Lung microvascular endothelial cell (primary cell): ENCODE measurements at regions not wholly inside any gene's neighbourhood (a gene's known extent, or its start where the extent isn't known, plus 50 kb on each side); places are given as distances from the start of the nearest gene placed in this dataset.
A peak's percentile ranks its signal among the peaks of the same experiment; 100 is the strongest.
"Not testable (repeated sequence)": the region's sequence is repeated elsewhere in the genome, so short reads cannot be mapped to it uniquely, and the experiment has no call there.

ENCODE experiments used
- DNase-seq, 2 donors: peaks; one replicate each; pipeline versions ENCODE4 v3.0.0 to v3.0.0-alpha.2; 2010; ENCODE audit warnings: low read depth in 2 of 2

- not testable (repeated sequence) for DNase-seq
Measured at GRCh38 chr6:180091-180694, 112.1 kb upstream of the DUSP22 start.

- DNase-seq, result no peak
Measured at GRCh38 chr6:181049-181654, 111.1 kb upstream of the DUSP22 start.

GRCh38 chr6:183668-184067 lies 108.6 kb upstream of the DUSP22 start:
- no peak for DNase-seq

GRCh38 chr6:184161-184700 lies 108.1 kb upstream of the DUSP22 start:
- DNase-seq, result no peak

GRCh38 chr6:186340-186965 lies 105.8 kb upstream of the DUSP22 start:
- DNase-seq, result no peak

- no peak for DNase-seq
Measured at GRCh38 chr6:187210-187861, 105.0 kb upstream of the DUSP22 start.

GRCh38 chr6:188821-189655 lies 103.2 kb upstream of the DUSP22 start:
- DNase-seq, result peak; percentile 78 to 85

- DNase-seq, result no peak
Measured at GRCh38 chr6:189676-190075, 102.6 kb upstream of the DUSP22 start.

- DNase-seq, result no peak
Measured at GRCh38 chr6:190596-191395, 101.5 kb upstream of the DUSP22 start.

GRCh38 chr6:191487-192312 lies 100.6 kb upstream of the DUSP22 start:
- DNase-seq, result no peak

- DNase-seq, result no peak
Measured at GRCh38 chr6:192313-192664, 100.0 kb upstream of the DUSP22 start.

- no peak for DNase-seq
Measured at GRCh38 chr6:193180-193579, 99.1 kb upstream of the DUSP22 start.

GRCh38 chr6:193773-194310 lies 98.4 kb upstream of the DUSP22 start:
- no peak for DNase-seq

- peak; percentile 13 to 56 for DNase-seq
Measured at GRCh38 chr6:195861-196360, 96.4 kb upstream of the DUSP22 start.

- DNase-seq, result no peak
Measured at GRCh38 chr6:196543-196942, 95.7 kb upstream of the DUSP22 start.

GRCh38 chr6:203661-204060 lies 88.6 kb upstream of the DUSP22 start:
- DNase-seq, result peak in 1 of 2 donors; percentile 85

GRCh38 chr6:206264-206663 lies 86.0 kb upstream of the DUSP22 start:
- DNase-seq, result no peak

- no peak for DNase-seq
Measured at GRCh38 chr6:208364-208763, 83.9 kb upstream of the DUSP22 start.

GRCh38 chr6:208938-209337 lies 83.3 kb upstream of the DUSP22 start:
- no peak for DNase-seq
